SK-N-SH treated with all-trans-retinoic acid at 6 μM for 48 hours (cell line): ENCODE measurements at regions not wholly inside any gene's neighbourhood (a gene's known extent, or its start where the extent isn't known, plus 50 kb on each side); places are given as distances from the start of the nearest gene placed in this dataset.
"Not testable (repeated sequence)": the region's sequence is repeated elsewhere in the genome, so short reads cannot be mapped to it uniquely, and the experiment has no call there.

ENCODE experiments used
- ATAC-seq: fragments of 200-7000 bp; cut with Tn5 transposase; 3 replicates; pipeline ENCODE4 v1.9.1; 2020; ENCODE audit warnings: mild to moderate bottlenecking, moderate library complexity
- ARNTL ChIP-seq: fragments of 450-650 bp; formaldehyde crosslinking; IDR thresholded peaks from 2 replicates; pipeline ENCODE4 v1.5.0; 2020; ENCODE audit warnings: low read depth, mild to moderate bottlenecking, moderate library complexity, borderline replicate concordance
- BACH2 ChIP-seq: fragments of 250-450 bp; sonication (Bioruptor Pico); IDR thresholded peaks from 2 replicates; pipeline ENCODE4 v1.9.0; 2021; ENCODE audit warnings: mild to moderate bottlenecking, borderline replicate concordance
- CSDC2 ChIP-seq: fragments of 250-450 bp; sonication (Bioruptor Pico); IDR thresholded peaks from 2 replicates; pipeline ENCODE4 v1.5.0; 2020; ENCODE audit warnings: mild to moderate bottlenecking, moderate library complexity
- ESRRG ChIP-seq: fragments of 250-450 bp; sonication (Bioruptor Pico); IDR thresholded peaks from 2 replicates; pipeline ENCODE4 v1.6.1; 2021; ENCODE audit warnings: mild to moderate bottlenecking
- GLIS3 ChIP-seq: fragments of 250-450 bp; sonication (Bioruptor Pico); IDR thresholded peaks from 2 replicates; pipeline ENCODE4 v1.5.0; 2020; ENCODE audit warnings: mild to moderate bottlenecking, moderate library complexity
- OSR1 ChIP-seq: fragments of 250-450 bp; sonication (Bioruptor Pico); IDR thresholded peaks from 2 replicates; pipeline ENCODE4 v1.8.0; 2022; ENCODE audit warnings: moderate library complexity, mild to moderate bottlenecking, inconsistent platforms
- PPARA ChIP-seq: fragments of 250-450 bp; sonication (Bioruptor Pico); IDR thresholded peaks from 2 replicates; pipeline ENCODE4 v1.5.0; 2020; ENCODE audit warnings: mild to moderate bottlenecking, borderline replicate concordance
- RARB ChIP-seq: fragments of 250-450 bp; sonication (Bioruptor Pico); IDR thresholded peaks from 2 replicates; pipeline ENCODE4 v1.8.0; 2021; ENCODE audit warnings: mild to moderate bottlenecking, moderate library complexity
- SNAI2 ChIP-seq: fragments of 250-450 bp; sonication (Bioruptor Pico); IDR thresholded peaks from 2 replicates; pipeline ENCODE4 v1.5.0; 2020; ENCODE audit warnings: mild to moderate bottlenecking, moderate library complexity
- TOX ChIP-seq: fragments of 250-450 bp; sonication (Bioruptor Pico); IDR thresholded peaks from 2 replicates; pipeline ENCODE4 v1.8.0; 2021; ENCODE audit warnings: mild to moderate bottlenecking, moderate library complexity, borderline replicate concordance
- ZFP3 ChIP-seq: fragments of 250-450 bp; sonication (Bioruptor Pico); IDR thresholded peaks from 2 replicates; pipeline ENCODE4 v1.5.0; 2020; ENCODE audit warnings: mild to moderate bottlenecking, moderate library complexity
- ZFP30 ChIP-seq: fragments of 450-650 bp; formaldehyde crosslinking; IDR thresholded peaks from 2 replicates; pipeline ENCODE4 v1.5.0; 2022; ENCODE audit warnings: mild to moderate bottlenecking, moderate library complexity
- ZNF565 ChIP-seq: fragments of 450-650 bp; formaldehyde crosslinking; conservative IDR thresholded peaks from 2 replicates; pipeline ENCODE4 v1.5.0; 2020; ENCODE audit warnings: low read depth, mild to moderate bottlenecking, moderate library complexity
- ZNF70 ChIP-seq: fragments of 450-650 bp; formaldehyde crosslinking; IDR thresholded peaks from 2 replicates; pipeline ENCODE4 v1.5.0; 2020; ENCODE audit warnings: mild to moderate bottlenecking, moderate library complexity
- TF ChIP-seq, protein P1 (sequence below): fragments of 250-450 bp; sonication (Bioruptor Pico); IDR thresholded peaks from 2 replicates; pipeline ENCODE4 v1.5.1; 2021; ENCODE audit warnings: mild to moderate bottlenecking, moderate library complexity
- TF ChIP-seq, protein P2 (sequence below): fragments of 250-450 bp; sonication (Bioruptor Pico); IDR thresholded peaks from 2 replicates; pipeline ENCODE4 v1.8.0; 2021; ENCODE audit warnings: low read depth, mild to moderate bottlenecking, moderate library complexity, borderline replicate concordance
- TF ChIP-seq, protein P3 (sequence below): fragments of 250-450 bp; sonication (Bioruptor Pico); IDR thresholded peaks from 2 replicates; pipeline ENCODE4 v1.5.0; 2020; ENCODE audit warnings: mild to moderate bottlenecking, moderate library complexity
- TF ChIP-seq, protein P4 (sequence below): fragments of 250-450 bp; sonication (Bioruptor Pico); IDR thresholded peaks from 2 replicates; pipeline ENCODE4 v1.5.1; 2020; ENCODE audit warnings: low read depth, mild to moderate bottlenecking, moderate library complexity

DNA sequence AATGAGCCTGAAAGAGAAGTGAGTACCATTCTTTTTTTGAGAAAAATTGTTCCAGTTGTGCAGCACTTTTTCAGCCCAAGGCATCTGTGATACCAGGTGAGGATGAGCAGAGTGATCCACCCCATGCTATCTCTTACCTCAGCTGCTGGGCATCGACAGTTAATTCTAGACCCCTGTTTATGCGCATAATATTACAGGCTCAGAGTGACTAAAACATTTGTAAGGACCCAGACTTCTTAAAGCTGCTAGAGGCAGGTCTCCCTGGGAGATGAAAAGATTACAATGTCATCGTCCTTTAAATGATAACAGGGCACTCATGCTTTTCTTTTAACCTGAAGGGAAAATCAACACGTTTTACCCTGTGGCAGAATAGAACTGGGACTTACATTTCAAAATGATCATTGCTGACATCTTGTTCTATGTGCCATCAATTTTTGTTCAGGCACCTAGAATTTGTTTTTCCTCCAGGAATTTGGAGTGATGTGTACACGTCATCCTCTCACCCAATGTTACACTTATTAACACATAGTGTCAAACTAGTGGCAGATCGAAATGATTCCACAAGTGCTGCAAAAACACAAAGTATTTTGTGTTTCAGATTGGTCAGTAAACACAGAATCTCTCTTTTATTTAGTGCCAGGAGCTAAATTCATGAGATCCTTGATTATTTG, 684.6 kb downstream of the UTRN start:
- TF ChIP-seq ZNF70 (no peak), ZFP3 (CRISPR knock-in tag) (no peak), ESRRG (CRISPR knock-in tag) (no peak), OSR1 (CRISPR knock-in tag) (no peak)
- TF ChIP-seq, protein P1, sequence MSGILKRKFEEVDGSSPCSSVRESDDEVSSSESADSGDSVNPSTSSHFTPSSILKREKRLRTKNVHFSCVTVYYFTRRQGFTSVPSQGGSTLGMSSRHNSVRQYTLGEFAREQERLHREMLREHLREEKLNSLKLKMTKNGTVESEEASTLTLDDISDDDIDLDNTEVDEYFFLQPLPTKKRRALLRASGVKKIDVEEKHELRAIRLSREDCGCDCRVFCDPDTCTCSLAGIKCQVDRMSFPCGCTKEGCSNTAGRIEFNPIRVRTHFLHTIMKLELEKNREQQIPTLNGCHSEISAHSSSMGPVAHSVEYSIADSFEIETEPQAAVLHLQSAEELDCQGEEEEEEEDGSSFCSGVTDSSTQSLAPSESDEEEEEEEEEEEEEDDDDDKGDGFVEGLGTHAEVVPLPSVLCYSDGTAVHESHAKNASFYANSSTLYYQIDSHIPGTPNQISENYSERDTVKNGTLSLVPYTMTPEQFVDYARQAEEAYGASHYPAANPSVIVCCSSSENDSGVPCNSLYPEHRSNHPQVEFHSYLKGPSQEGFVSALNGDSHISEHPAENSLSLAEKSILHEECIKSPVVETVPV: no peak
- TF ChIP-seq, protein P2, sequence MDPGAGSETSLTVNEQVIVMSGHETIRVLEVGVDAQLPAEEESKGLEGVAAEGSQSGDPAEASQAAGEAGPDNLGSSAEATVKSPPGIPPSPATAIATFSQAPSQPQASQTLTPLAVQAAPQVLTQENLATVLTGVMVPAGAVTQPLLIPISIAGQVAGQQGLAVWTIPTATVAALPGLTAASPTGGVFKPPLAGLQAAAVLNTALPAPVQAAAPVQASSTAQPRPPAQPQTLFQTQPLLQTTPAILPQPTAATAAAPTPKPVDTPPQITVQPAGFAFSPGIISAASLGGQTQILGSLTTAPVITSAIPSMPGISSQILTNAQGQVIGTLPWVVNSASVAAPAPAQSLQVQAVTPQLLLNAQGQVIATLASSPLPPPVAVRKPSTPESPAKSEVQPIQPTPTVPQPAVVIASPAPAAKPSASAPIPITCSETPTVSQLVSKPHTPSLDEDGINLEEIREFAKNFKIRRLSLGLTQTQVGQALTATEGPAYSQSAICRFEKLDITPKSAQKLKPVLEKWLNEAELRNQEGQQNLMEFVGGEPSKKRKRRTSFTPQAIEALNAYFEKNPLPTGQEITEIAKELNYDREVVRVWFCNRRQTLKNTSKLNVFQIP: no peak
- TF ChIP-seq, all 23 proteins: peak for 0
- ATAC-seq: no peak

DNA sequence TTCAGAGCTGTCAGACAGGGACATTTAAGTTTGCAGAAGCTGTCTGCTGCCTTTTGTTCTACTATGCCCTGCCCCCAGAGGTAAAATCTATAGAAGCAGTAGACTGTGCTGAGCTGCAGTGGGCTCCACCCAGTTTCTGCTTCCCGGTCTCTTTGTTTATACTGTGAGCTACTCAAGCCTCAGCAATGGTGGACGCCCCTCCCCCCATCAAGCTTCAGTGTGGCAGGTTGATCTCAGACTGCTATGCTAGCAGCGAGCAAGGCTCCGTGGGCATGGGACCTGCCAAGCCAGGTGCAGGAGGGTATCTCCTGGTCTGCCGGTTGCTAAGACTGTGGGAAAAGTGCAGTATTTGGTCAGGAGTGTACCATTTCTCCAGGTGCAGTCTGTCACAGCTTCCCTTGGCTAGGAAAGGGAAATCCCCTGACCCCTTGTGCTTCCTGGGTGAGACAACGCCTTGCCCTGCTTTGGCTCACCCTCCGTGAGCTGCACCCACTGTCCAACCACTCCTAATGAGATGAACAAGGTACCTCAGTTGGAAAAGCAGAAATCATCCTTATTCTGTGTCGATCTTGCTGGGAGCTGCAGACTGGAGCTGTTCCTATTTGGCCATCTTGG, 692.2 kb downstream of the UTRN start:
- ATAC-seq: not testable (repeated sequence)

DNA sequence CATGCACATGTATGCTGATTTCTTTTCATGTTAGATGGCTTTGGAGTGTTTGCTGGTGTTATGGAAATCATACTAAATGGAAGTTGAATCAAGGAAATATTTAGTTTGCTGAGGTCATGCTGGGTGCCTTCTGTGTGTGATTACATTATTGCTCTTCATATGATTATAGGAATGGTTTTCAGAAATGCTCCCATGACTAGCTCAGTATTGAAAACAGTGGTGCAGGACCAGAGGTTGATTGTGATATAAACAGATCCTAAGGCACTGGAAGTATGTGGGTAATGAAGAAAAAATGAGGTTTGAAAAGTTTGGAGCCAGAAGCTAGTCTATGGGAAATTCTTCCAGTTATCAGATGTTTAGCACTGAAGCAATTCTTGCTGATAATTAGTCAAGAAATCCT, 693.1 kb downstream of the UTRN start:
- TF ChIP-seq GLIS3 (no peak), TOX (CRISPR knock-in tag) (no peak), ZNF565 (CRISPR knock-in tag) (no peak)
- ATAC-seq: no peak

DNA sequence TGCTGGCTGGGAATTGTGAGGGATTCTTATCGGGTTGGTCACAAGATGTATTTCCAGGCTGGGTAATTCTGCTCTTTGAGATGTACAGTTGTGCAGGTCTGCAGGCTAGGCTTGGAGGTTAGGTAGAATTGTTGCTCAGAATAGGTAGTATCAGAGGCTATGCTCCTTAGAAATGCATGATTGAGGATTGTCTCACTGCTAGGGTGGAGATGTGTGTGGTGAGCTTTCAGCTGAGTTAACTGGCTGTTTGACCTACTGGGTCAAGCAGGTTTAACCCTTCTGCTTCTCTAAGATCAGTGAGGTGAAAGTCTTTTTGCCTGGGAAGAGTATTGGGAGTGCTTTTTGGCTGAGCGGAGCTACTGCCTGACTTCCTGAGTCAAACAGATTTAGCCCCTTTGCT, 701.1 kb downstream of the UTRN start:
- TF ChIP-seq PPARA (no peak), BACH2 (CRISPR knock-in tag) (no peak), RARB (CRISPR knock-in tag) (no peak), TOX (CRISPR knock-in tag) (no peak), CSDC2 (no peak), ESRRG (CRISPR knock-in tag) (no peak), ZFP30 (CRISPR knock-in tag) (no peak), ZFP3 (CRISPR knock-in tag) (no peak), ARNTL (no peak), SNAI2 (CRISPR knock-in tag) (no peak), OSR1 (CRISPR knock-in tag) (no peak), ZNF70 (no peak)
- TF ChIP-seq, protein P3, sequence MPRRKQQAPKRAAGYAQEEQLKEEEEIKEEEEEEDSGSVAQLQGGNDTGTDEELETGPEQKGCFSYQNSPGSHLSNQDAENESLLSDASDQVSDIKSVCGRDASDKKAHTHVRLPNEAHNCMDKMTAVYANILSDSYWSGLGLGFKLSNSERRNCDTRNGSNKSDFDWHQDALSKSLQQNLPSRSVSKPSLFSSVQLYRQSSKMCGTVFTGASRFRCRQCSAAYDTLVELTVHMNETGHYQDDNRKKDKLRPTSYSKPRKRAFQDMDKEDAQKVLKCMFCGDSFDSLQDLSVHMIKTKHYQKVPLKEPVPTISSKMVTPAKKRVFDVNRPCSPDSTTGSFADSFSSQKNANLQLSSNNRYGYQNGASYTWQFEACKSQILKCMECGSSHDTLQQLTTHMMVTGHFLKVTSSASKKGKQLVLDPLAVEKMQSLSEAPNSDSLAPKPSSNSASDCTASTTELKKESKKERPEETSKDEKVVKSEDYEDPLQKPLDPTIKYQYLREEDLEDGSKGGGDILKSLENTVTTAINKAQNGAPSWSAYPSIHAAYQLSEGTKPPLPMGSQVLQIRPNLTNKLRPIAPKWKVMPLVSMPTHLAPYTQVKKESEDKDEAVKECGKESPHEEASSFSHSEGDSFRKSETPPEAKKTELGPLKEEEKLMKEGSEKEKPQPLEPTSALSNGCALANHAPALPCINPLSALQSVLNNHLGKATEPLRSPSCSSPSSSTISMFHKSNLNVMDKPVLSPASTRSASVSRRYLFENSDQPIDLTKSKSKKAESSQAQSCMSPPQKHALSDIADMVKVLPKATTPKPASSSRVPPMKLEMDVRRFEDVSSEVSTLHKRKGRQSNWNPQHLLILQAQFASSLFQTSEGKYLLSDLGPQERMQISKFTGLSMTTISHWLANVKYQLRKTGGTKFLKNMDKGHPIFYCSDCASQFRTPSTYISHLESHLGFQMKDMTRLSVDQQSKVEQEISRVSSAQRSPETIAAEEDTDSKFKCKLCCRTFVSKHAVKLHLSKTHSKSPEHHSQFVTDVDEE (CRISPR knock-in tag): no peak
- TF ChIP-seq, protein P2: no peak
- TF ChIP-seq, protein P4, sequence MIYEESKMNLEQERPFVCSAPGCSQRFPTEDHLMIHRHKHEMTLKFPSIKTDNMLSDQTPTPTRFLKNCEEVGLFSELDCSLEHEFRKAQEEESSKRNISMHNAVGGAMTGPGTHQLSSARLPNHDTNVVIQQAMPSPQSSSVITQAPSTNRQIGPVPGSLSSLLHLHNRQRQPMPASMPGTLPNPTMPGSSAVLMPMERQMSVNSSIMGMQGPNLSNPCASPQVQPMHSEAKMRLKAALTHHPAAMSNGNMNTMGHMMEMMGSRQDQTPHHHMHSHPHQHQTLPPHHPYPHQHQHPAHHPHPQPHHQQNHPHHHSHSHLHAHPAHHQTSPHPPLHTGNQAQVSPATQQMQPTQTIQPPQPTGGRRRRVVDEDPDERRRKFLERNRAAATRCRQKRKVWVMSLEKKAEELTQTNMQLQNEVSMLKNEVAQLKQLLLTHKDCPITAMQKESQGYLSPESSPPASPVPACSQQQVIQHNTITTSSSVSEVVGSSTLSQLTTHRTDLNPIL (CRISPR knock-in tag): no peak
- ATAC-seq: no peak
